NCI-H1930 (cell line): ENCODE measurements at regions not wholly inside any gene's neighbourhood (a gene's known extent, or its start where the extent isn't known, plus 50 kb on each side); places are given as distances from the start of the nearest gene placed in this dataset.

Experiments
- DNase-seq, 2 experiments: peaks; one replicate each; lab custom pipeline; 2025; lab: John Stamatoyannopoulos, UW

- DNase-seq: no peak
Measured at GRCh38 chr18:56545464-56545863, 92.9 kb downstream of the TXNL1 start.

- DNase-seq: no peak
Measured at GRCh38 chr18:56542476-56542875, 95.9 kb downstream of the TXNL1 start.

- DNase-seq: no peak
Measured at GRCh38 chr18:56541793-56542192, 96.6 kb downstream of the TXNL1 start.

GRCh38 chr18:56541340-56541739 is 97.1 kb downstream of the TXNL1 start:
- DNase-seq: no peak

GRCh38 chr18:56538746-56539145 is 99.6 kb downstream of the TXNL1 start:
- DNase-seq: no peak

- no peak for DNase-seq
Measured at GRCh38 chr18:56532176-56532840, 106.1 kb downstream of the TXNL1 start.

GRCh38 chr18:56522816-56523215 is 115.6 kb downstream of the TXNL1 start:
- DNase-seq: no peak

GRCh38 chr18:56521263-56521662 is 117.1 kb downstream of the TXNL1 start:
- DNase-seq: no peak

GRCh38 chr18:56517761-56518160 is 120.6 kb downstream of the TXNL1 start:
- DNase-seq: no peak

- DNase-seq: no peak
Measured at GRCh38 chr18:56517196-56517595, 121.2 kb downstream of the TXNL1 start.

- DNase-seq: no peak
Measured at GRCh38 chr18:56516789-56517188, 121.6 kb downstream of the TXNL1 start.

GRCh38 chr18:56515522-56515921 is 122.9 kb downstream of the TXNL1 start:
- DNase-seq: no peak

GRCh38 chr18:56511996-56512395 is 126.4 kb downstream of the TXNL1 start:
- DNase-seq: no peak

GRCh38 chr18:56510108-56510507 is 128.3 kb downstream of the TXNL1 start:
- DNase-seq: no peak

- DNase-seq: no peak
Measured at GRCh38 chr18:56509656-56510055, 128.7 kb downstream of the TXNL1 start.

GRCh38 chr18:56508370-56509036 is 129.9 kb downstream of the TXNL1 start:
- DNase-seq: no peak

- DNase-seq: no peak
Measured at GRCh38 chr18:56505971-56506370, 132.4 kb downstream of the TXNL1 start.

GRCh38 chr18:56505293-56505692 is 133.1 kb downstream of the TXNL1 start:
- no peak for DNase-seq

GRCh38 chr18:56501896-56502295 is 136.5 kb downstream of the TXNL1 start:
- no peak for DNase-seq

GRCh38 chr18:56495884-56496283 is 142.5 kb downstream of the TXNL1 start:
- no peak for DNase-seq

- no peak for DNase-seq
Measured at GRCh38 chr18:56493531-56493930, 144.9 kb downstream of the TXNL1 start.

GRCh38 chr18:56492136-56492535 is 146.3 kb downstream of the TXNL1 start:
- no peak for DNase-seq

GRCh38 chr18:56490942-56491341 is 147.4 kb downstream of the TXNL1 start:
- DNase-seq: no peak

- DNase-seq: no peak
Measured at GRCh38 chr18:56489893-56490292, 148.5 kb downstream of the TXNL1 start.
